GM21528 (cell line): ENCODE measurements at regions not wholly inside any gene's neighbourhood (a gene's known extent, or its start where the extent isn't known, plus 50 kb on each side); places are given as distances from the start of the nearest gene placed in this dataset.
A peak's percentile ranks its signal among the peaks of the same experiment; 100 is the strongest.
"Not testable (repeated sequence)": the region's sequence is repeated elsewhere in the genome, so short reads cannot be mapped to it uniquely, and the experiment has no call there.

Experiments used
- ATAC-seq: cut with Tn5 transposase; IDR thresholded peaks from one replicate; pipeline ENCODE4 v1.9.1; 2021; ENCODE audit warnings: mild to moderate bottlenecking, moderate library complexity; ENCODE audit not compliant: unreplicated experiment, low FRiP score

DNA sequence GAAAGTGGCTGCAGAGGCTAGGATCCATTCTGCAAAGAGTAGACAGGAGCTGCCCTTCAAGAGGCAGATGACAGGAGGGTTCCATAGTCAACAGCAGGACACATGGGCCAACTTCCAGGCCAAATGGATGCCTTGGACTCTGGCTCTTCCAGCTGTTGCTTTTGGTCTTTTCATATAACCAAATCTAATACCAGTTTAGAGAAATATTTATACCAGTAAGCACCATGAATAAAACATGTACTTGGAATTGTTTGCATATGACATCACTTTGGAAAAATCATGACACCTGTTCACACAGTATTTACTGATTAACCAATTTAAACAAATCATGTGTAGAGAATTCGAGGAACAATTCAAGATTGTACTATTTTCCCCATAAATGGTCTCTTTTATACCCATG is 481.3 kb downstream of the DMRT2 start:
- no peak for ATAC-seq

DNA sequence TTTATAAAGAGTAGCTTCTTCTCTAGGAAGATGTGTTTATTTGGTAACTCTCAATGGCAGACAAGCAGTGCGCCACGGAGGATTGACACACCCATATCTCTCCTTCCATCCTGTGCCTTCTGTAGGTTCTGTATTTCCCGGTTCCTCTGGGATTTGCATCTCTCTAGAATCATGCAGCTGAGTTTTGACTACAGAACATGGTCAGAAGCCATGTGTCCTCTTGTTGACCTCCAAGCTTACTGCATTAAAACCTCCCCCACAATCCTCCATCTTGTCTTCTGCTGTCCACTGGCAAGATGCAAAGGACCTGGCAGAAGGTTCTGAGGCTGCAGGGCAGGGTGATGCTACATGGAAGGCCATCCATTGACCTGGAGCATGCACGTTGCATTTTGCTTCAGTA is 482.0 kb downstream of the DMRT2 start:
- ATAC-seq = no peak

DNA sequence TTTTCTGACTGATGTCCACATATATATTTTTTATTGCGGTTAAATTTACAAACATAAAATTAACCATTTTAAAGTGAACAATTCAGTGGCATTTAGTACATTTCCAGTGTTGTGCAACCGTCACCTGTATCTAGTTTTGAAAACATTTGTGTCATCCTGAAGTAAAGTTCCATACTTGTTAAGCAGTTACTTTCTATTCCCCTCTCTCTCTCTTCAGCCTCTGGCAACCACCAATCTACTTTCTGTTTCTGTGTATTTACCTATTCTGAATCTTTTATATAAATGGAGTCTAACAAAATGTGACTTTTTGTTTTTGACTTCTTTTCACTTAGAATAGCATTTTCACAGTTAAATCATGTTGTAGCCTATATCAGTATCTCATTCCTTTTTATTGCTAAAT is 480.1 kb upstream of the SMARCA2 start:
- no peak for ATAC-seq

DNA sequence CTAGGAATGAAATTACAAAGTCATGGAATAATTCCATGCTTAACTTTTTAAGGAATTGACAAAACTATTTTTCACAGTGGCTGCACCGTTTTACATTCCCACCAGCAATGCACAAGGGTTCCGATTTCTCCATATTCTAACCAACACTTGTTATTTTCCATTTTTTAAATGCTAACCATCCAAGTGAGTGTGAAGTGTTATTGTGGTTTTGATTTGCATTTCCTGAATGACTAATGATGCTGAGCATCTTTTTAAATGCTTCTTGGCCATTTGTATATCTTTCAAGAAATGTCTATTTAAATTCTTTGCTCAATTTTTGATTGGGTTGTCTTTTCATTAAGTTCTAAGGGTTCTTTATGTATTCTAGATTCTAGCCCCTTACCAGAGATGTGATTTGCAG is 479.5 kb upstream of the SMARCA2 start:
- ATAC-seq = no peak

DNA sequence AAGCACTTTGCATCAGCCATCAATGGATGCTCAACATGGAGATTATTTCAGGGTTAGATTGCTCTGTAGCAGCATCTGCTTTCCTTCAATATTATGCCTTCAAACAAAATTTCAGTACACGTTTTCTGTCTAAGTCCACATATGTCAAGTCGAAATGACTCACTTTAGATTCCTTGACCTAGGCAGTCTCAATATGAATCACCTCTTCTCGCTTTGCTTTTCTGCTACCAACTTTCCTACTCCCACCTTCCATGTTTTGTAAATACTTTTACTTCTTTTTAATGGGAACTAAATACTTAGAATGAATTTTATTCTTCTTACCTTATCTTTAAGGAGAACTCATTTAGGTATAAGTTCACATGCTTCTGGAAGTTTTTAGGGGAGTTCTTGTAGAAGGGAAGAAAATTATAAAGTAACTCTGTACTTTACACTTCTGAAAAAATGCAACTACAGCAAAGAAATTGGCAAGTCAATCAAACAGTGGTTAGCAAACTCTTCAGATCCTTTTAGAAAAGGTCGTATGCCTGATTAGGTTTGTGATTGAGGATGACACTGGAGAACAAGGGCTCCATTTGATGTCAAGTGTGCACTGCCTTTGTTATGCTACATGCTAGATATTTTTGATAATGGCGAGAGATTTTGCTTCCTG is 478.5 kb upstream of the SMARCA2 start:
- no peak for ATAC-seq

- ATAC-seq = no peak
Observed at GRCh38 chr9:1538301-1538700, 476.8 kb upstream of the SMARCA2 start.

DNA sequence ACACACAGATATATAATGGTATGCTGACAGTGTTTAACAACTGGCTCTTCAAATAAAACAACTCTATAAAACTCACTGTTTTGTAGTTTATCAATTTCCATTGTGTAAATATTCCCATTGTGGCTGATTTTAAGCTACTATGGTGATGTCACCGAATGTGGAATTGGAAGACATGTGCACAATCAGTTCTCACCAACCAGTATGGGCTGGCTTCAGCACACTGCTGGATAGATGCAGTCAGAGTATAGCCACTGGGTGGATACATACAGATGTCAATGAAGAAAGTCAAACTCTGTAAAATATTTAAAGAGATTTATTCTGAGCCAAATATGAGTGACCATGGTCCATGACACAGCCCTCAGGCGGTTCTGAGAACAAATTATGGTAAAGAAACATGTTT is 475.9 kb upstream of the SMARCA2 start:
- no peak for ATAC-seq

DNA sequence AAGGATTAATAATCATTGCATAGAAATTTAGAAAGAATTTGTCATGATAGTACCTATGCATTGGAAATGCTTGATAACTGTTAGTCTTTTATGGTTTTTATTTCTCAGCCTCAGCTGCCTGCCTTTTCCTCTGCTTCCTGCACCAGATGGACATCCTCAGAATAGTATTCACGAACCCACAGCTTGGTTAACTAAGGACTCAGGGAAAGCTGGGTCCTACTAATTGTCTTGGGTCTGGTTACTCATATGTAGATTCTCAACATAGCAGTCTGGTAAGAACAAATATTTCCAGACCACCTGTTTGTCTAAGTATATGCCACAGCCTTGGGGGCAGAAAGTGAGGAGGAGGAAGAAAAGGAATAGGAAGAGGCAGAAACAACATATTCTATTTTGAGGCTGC is 464.5 kb upstream of the SMARCA2 start:
- ATAC-seq = no peak

- peak; percentile 81 for ATAC-seq
Observed at GRCh38 chr9:1554081-1555035, 460.8 kb upstream of the SMARCA2 start.

GRCh38 chr9:1558666-1559065 is 456.5 kb upstream of the SMARCA2 start:
- not testable (repeated sequence) for ATAC-seq

DNA sequence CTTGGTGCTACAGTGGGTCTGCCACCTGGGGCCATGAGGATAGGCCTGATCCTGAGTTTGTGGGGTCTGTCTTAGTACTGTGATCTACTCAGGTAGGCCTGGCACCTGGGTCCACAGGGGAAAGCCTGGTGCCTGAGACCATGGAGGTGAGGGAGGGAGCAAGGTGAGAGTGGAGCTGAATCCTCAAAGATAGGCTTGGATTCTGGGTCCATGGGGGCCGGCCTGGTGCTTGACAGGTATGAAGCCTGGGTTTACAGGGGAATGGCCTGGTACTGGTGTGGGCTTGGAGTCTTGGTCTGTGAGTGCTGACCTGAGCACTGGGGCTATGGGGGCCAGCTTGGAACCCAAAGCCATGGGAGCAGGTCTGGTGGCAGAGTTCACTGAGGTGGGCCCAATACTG is 439.2 kb upstream of the SMARCA2 start:
- no peak for ATAC-seq

GRCh38 chr9:1580215-1580614 is 434.9 kb upstream of the SMARCA2 start:
- ATAC-seq = peak; percentile 90

DNA sequence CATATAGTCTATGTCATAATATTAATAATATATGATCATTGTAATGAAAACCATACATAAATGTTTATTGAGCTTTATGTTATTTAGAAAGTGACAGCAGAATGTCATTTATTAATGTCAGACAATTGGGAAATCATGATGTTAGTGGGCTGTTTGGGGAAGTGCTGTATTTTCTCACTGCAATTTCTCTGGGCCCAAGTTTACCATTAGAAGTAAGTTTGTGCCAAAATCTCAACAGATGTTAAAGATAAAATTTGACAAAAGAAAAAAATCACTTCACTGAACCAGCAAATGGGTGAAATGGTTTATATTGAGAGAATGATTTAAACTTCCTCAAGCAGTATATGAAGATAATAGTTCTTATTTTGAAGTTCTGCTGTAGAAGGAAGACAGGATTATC is 433.2 kb upstream of the SMARCA2 start:
- no peak for ATAC-seq

GRCh38 chr9:1591310-1591709 is 423.8 kb upstream of the SMARCA2 start:
- ATAC-seq = no peak

GRCh38 chr9:1598270-1598669 is 416.9 kb upstream of the SMARCA2 start:
- ATAC-seq = no peak

DNA sequence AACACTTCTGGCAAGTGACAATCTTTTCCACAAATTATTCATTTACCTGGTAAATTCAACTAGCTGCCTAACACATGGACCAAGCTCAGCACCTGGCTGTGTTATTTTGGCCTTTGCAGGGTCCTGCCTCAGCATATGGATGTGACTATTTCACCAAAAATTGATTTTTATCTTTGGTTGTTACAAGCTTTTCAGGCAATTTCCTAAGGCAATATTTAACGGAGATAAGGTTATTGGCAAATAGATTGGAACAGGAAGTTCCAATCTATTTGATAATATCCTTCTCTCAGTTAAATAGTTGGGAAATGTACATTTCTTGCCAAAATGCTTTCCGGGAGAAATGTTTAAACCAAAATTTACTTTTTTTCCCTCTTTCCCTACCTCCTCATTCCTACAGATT is 415.2 kb upstream of the SMARCA2 start:
- ATAC-seq = no peak

DNA sequence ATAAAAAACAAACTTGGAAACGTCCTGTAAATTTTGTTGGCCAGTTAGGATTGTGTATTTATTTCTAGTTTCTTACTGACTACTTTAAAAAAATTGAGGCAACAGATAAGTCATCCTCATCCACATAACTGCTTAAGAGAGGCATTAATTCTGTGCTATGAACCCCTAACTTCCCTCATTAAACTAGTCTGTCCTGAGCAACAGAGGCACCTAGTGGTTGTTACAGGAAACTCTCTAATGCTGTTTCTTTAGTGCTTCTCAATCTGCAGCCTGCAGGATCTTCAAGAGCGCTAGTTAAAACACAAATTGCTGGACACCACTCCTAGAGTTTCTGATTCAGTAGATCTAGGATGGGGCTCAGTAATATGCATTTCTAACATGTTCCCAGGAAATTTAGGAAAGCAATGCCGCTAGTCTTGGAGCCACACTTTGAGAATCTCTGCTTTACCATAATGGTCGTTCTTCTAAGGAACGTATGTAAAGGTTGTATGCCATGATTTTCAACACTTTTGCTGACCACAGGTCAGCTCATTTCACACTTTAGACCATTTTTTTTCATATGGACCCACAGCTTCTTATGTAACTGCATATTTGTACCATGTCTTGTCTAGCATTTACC is 410.1 kb upstream of the SMARCA2 start:
- ATAC-seq = peak; percentile 86

DNA sequence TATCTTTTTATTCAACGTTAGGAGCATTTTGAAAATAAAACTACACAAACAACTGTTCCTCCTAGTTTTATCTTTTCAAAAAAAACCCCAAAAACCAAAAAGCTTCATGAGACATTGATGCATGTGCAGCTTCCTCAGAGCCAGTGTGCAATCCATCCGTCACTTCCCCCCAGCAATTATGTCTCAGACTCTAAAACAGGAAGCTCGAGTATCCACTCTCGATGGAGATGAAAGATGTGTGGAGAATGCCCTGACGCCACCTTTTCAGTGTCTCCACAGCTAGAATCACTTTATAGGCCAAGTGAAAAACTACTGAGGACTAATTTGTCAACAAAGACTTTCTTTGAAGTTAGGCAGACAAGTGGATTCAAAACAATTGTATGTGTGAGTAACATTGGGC is 408.9 kb upstream of the SMARCA2 start:
- no peak for ATAC-seq

- ATAC-seq = no peak
Observed at GRCh38 chr9:1612886-1613285, 402.3 kb upstream of the SMARCA2 start.

DNA sequence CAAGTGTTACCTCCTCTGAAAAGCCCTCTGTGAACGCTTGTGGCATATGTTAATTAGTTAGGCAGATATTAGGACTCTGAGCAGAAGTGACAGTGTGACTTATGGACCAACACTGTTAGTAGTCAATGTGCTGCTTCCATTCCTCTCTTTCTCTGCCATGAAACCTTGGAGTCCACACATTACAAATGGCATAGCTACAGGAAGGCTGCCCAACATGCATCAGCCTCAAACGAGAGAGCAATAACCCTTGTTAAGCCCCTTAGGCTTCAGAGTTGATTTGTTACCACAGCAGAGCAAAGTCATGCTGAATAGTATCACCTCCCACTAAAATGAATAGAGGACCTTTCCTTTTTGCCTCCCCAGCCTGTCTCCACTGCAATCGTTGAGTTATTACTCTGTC is 397.7 kb upstream of the SMARCA2 start:
- no peak for ATAC-seq

- no peak for ATAC-seq
Observed at GRCh38 chr9:1619915-1620710, 395.0 kb upstream of the SMARCA2 start.
